Astrocyte (in vitro differentiated cells and primary cell): ENCODE measurements at regions not wholly inside any gene's neighbourhood (a gene's known extent, or its start where the extent isn't known, plus 50 kb on each side); places are given as distances from the start of the nearest gene placed in this dataset.
"Not testable (repeated sequence)": the region's sequence is repeated elsewhere in the genome, so short reads cannot be mapped to it uniquely, and the experiment has no call there.

Experiments used
- DNase-seq: peaks from one replicate; pipeline ENCODE4 v3.0.0-alpha.2; 2010; ENCODE audit warnings: low read depth
- FAIRE-seq: peaks from 2 replicates; lab custom pipeline; 2011; peaks lifted over from hg19 to GRCh38; lab: Jason Lieb, UNC
- H2AFZ ChIP-seq: 2 replicates; pipeline ENCODE4 v1.6.0; 2012; ENCODE audit warnings: low read depth, low read length, inconsistent platforms
- H3K27ac ChIP-seq: 2 replicates; pipeline ENCODE4 v1.5.1; 2011; ENCODE audit warnings: low read depth, low read length, inconsistent platforms
- H3K27me3 ChIP-seq: 2 replicates; pipeline ENCODE4 v1.6.0; 2011; ENCODE audit warnings: low read length, inconsistent platforms; ENCODE audit not compliant: insufficient read depth
- H3K36me3 ChIP-seq: 2 replicates; pipeline ENCODE4 v1.5.1; 2011; ENCODE audit warnings: low read length, inconsistent platforms; ENCODE audit not compliant: insufficient read depth
- H3K4me1 ChIP-seq: 2 replicates; pipeline ENCODE4 v1.5.1; 2011; ENCODE audit warnings: low read length, inconsistent platforms; ENCODE audit not compliant: insufficient read depth
- H3K4me2 ChIP-seq: 2 replicates; pipeline ENCODE4 v1.6.0; 2012; ENCODE audit warnings: low read length, inconsistent platforms
- H3K4me3 ChIP-seq: 2 replicates; pipeline ENCODE4 v1.5.1; 2011; ENCODE audit warnings: low read depth, mild to moderate bottlenecking, low read length, inconsistent platforms; ENCODE audit not compliant: insufficient read depth
- H3K79me2 ChIP-seq: 2 replicates; pipeline ENCODE4 v1.6.0; 2012; ENCODE audit warnings: mild to moderate bottlenecking, low read length, inconsistent platforms; ENCODE audit not compliant: insufficient read depth
- H3K9ac ChIP-seq: 2 replicates; pipeline ENCODE4 v1.6.0; 2012; ENCODE audit warnings: mild to moderate bottlenecking, low read length, inconsistent platforms
- H3K9me3 ChIP-seq: 2 replicates; pipeline ENCODE4 v1.5.1; 2012; ENCODE audit warnings: low read depth, mild to moderate bottlenecking, low read length, inconsistent platforms; ENCODE audit not compliant: insufficient read depth
- H4K20me1 ChIP-seq: 2 replicates; pipeline ENCODE4 v1.6.0; 2012; ENCODE audit warnings: low read length, inconsistent platforms; ENCODE audit not compliant: insufficient read depth
- H3K27ac Mint-ChIP-seq: one replicate; pipeline ENCODE4 v1.8.0; 2021; ENCODE audit warnings: mild to moderate bottlenecking, mixed read lengths; ENCODE audit not compliant: unreplicated experiment
- H3K27me3 Mint-ChIP-seq: one replicate; pipeline ENCODE4 v1.8.0; 2021; ENCODE audit warnings: low read depth, mixed read lengths; ENCODE audit not compliant: unreplicated experiment
- H3K36me3 Mint-ChIP-seq: one replicate; pipeline ENCODE4 v1.8.0; 2021; ENCODE audit warnings: low read depth, mixed read lengths; ENCODE audit not compliant: unreplicated experiment
- H3K4me1 Mint-ChIP-seq: one replicate; pipeline ENCODE4 v1.8.0; 2021; ENCODE audit warnings: low read depth, mixed read lengths; ENCODE audit not compliant: unreplicated experiment
- H3K4me3 Mint-ChIP-seq: one replicate; pipeline ENCODE4 v1.8.0; 2021; ENCODE audit warnings: mild to moderate bottlenecking, moderate library complexity, mixed read lengths; ENCODE audit not compliant: unreplicated experiment
- H3K9me3 Mint-ChIP-seq: one replicate; pipeline ENCODE4 v1.8.0; 2021; ENCODE audit warnings: mild to moderate bottlenecking, mixed read lengths; ENCODE audit not compliant: unreplicated experiment
- EZH2 ChIP-seq: IDR thresholded peaks from 2 replicates; pipeline ENCODE4 v1.6.1; 2012; ENCODE audit warnings: mild to moderate bottlenecking, low read length, inconsistent platforms; ENCODE audit not compliant: insufficient read depth
- TF ChIP-seq, protein P1 (sequence below): IDR thresholded peaks from 2 replicates; pipeline ENCODE4 v1.5.1; 2011; ENCODE audit warnings: low read depth, mild to moderate bottlenecking, inconsistent platforms, low read length, moderate library complexity; ENCODE audit not compliant: insufficient read depth

DNA sequence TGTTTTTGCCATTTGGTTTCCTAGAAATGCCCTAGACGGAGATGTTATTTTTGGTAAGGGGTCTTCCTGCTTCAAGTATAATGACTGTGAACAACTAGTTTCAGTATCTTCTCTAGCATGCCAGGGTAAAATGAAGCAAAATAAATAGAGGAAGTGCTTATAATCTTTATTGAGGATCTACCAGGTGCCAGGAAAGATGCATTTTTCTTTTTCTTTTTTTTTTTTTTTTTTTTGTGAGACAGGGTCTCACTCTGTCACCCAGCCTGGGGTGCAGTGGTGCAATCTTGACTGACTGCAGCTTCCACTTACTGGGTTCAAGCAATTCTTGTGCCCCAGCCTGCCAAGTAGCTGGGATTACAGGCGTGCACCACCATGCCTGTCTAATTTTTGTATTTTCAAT lies 146.6 kb upstream of the GRK3 start:
- H3K79me2 ChIP-seq, H3K9me3 ChIP-seq, FAIRE-seq, DNase-seq, H3K36me3 Mint-ChIP-seq, H3K4me2 ChIP-seq, H3K9ac ChIP-seq, H2AFZ ChIP-seq, H3K27ac ChIP-seq, H3K4me1 Mint-ChIP-seq, H3K4me3 Mint-ChIP-seq, H3K36me3 ChIP-seq, H3K4me1 ChIP-seq, H3K27ac Mint-ChIP-seq, H4K20me1 ChIP-seq, H3K4me3 ChIP-seq: not testable (repeated sequence)
- H3K27me3 Mint-ChIP-seq, result peaks cover 72% of the 10 kb centered on the region
- H3K9me3 Mint-ChIP-seq, result peaks cover 17% of the 10 kb centered on the region
- H3K27me3 ChIP-seq, result peaks cover 54% of the 10 kb centered on the region

- Mint-ChIP-seq H3K36me3 (no peaks in the 10 kb centered on the region), H3K9me3 (peaks cover 5% of the 10 kb centered on the region), H3K4me3 (peak overlapping the region; percentile 3), H3K27ac (no peak overlapping the region), H3K27me3 (peaks cover 81% of the 10 kb centered on the region), H3K4me1 (peaks cover 2% of the 10 kb centered on the region)
- DNase-seq, result no peak
- Histone ChIP-seq H3K79me2 (no peaks in the 10 kb centered on the region), H3K4me3 (no peak overlapping the region), H3K4me1 (no peaks in the 10 kb centered on the region), H3K4me2 (peak overlapping the region; percentile 28), H2AFZ (no peak overlapping the region), H3K9ac (no peak overlapping the region), H3K27ac (no peak overlapping the region), H3K27me3 (peaks cover 57% of the 10 kb centered on the region), H4K20me1 (no peaks in the 10 kb centered on the region), H3K36me3 (no peaks in the 10 kb centered on the region), H3K9me3 (no peaks in the 10 kb centered on the region)
- no peak for FAIRE-seq
- no peak for TF ChIP-seq EZH2
Measured at GRCh38 chr22:25419247-25420113, 145.0 kb upstream of the GRK3 start.

DNA sequence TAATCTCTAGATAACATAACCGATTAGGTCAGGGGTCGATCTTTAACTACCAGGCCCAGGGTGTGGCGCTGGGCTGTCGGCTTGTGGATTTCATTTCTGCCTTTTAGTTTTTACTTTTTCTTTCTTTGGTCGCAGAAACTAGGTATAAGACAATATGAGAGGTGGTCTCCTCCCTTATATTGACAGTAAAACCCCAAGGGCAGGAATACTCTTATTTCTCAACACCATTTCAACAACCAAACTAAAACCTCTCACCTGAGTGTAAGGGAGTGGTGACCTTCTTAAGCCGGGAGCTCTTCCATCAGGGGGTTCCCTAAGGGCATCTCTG lies 144.4 kb upstream of the GRK3 start:
- not testable (repeated sequence) for H3K36me3 ChIP-seq, H3K4me3 ChIP-seq, H3K9me3 Mint-ChIP-seq, H3K36me3 Mint-ChIP-seq, H2AFZ ChIP-seq, FAIRE-seq, H3K9me3 ChIP-seq, H3K27ac ChIP-seq, H3K4me1 ChIP-seq, H3K4me1 Mint-ChIP-seq, H3K79me2 ChIP-seq, DNase-seq, H3K4me2 ChIP-seq, H3K27ac Mint-ChIP-seq, H3K9ac ChIP-seq, H4K20me1 ChIP-seq
- Mint-ChIP-seq H3K4me3 (peak overlapping the region; percentile 3), H3K27me3 (peaks cover 78% of the 10 kb centered on the region)
- peaks cover 55% of the 10 kb centered on the region for H3K27me3 ChIP-seq

DNA sequence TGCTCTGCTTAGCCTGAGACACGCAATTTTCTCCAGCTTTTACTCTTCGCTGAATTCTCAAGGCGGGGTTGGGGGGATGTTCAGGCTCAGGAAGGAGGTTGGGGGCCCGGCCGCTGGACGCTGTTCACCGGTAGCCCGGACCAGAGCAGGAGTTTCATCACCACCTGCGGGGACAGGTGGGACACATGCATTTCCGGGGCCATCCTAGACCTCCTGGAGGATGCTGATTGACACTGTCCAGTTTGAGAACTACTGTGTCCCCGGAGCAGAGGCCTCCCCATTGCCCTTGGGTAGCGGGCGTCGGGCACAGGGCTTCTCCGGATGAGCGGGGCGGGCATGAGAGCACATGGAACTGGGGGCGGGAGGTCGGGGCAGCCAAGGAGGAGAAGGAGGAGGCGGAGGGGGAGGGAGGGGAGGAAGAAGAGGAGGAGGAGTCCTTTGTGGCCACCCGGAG lies 144.0 kb upstream of the GRK3 start:
- H3K4me2 ChIP-seq, result no peak overlapping the region
- H3K9ac ChIP-seq, result no peak overlapping the region
- Mint-ChIP-seq H3K27ac (no peak overlapping the region), H3K4me3 (peak overlapping the region; percentile 3), H3K36me3 (no peaks in the 10 kb centered on the region), H3K4me1 (peaks cover 2% of the 10 kb centered on the region), H3K9me3 (no peaks in the 10 kb centered on the region), H3K27me3 (peaks cover 74% of the 10 kb centered on the region)
- H3K36me3 ChIP-seq, result no peaks in the 10 kb centered on the region
- H3K27me3 ChIP-seq, result peaks cover 53% of the 10 kb centered on the region
- no peak overlapping the region for H2AFZ ChIP-seq
- TF ChIP-seq, protein P1, sequence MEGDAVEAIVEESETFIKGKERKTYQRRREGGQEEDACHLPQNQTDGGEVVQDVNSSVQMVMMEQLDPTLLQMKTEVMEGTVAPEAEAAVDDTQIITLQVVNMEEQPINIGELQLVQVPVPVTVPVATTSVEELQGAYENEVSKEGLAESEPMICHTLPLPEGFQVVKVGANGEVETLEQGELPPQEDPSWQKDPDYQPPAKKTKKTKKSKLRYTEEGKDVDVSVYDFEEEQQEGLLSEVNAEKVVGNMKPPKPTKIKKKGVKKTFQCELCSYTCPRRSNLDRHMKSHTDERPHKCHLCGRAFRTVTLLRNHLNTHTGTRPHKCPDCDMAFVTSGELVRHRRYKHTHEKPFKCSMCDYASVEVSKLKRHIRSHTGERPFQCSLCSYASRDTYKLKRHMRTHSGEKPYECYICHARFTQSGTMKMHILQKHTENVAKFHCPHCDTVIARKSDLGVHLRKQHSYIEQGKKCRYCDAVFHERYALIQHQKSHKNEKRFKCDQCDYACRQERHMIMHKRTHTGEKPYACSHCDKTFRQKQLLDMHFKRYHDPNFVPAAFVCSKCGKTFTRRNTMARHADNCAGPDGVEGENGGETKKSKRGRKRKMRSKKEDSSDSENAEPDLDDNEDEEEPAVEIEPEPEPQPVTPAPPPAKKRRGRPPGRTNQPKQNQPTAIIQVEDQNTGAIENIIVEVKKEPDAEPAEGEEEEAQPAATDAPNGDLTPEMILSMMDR, result no peak
- no peak for TF ChIP-seq EZH2
- H3K27ac ChIP-seq, result no peak overlapping the region
- no peak for FAIRE-seq
- DNase-seq, result no peak
- no peaks in the 10 kb centered on the region for H4K20me1 ChIP-seq
- no peak overlapping the region for H3K4me3 ChIP-seq
- no peaks in the 10 kb centered on the region for H3K9me3 ChIP-seq
- H3K79me2 ChIP-seq, result no peaks in the 10 kb centered on the region
- no peaks in the 10 kb centered on the region for H3K4me1 ChIP-seq
